ENCODE measurements at regions not wholly inside any gene's neighbourhood (a gene's known extent, or its start where the extent isn't known, plus 50 kb on each side); places are given as distances from the start of the nearest gene placed in this dataset.

DNA sequence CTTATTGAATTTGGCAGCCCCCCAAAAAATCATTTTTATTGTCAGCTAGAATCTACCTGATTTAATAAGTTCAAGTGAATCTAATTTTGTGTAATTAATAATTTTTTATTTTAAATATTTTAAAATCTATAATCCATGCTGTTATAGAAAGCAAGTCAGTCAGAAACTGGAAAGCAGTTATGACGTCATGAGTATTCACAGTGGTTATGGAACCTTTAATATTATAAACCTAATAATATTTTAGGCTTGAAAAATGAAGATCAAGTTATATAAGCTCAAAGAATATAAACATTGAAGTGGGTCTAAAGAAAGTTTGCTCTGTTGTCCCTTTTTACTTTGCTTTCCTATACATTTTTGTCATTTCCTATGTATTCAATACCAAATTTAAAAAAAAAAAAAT, 1075.1 kb upstream of the EPHA7 start:
- TF ChIP-seq, protein P1, sequence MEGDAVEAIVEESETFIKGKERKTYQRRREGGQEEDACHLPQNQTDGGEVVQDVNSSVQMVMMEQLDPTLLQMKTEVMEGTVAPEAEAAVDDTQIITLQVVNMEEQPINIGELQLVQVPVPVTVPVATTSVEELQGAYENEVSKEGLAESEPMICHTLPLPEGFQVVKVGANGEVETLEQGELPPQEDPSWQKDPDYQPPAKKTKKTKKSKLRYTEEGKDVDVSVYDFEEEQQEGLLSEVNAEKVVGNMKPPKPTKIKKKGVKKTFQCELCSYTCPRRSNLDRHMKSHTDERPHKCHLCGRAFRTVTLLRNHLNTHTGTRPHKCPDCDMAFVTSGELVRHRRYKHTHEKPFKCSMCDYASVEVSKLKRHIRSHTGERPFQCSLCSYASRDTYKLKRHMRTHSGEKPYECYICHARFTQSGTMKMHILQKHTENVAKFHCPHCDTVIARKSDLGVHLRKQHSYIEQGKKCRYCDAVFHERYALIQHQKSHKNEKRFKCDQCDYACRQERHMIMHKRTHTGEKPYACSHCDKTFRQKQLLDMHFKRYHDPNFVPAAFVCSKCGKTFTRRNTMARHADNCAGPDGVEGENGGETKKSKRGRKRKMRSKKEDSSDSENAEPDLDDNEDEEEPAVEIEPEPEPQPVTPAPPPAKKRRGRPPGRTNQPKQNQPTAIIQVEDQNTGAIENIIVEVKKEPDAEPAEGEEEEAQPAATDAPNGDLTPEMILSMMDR (IDR thresholded peaks at IDR 0.05) = no peak
- TF ChIP-seq POLR2A (IDR thresholded peaks at IDR 0.05) = no peak
